22Rv1 (cell line): ENCODE measurements at regions not wholly inside any gene's neighbourhood (a gene's known extent, or its start where the extent isn't known, plus 50 kb on each side); places are given as distances from the start of the nearest gene placed in this dataset.

ENCODE experiments used
- CTCF ChIP-seq: fragments of 450-650 bp; IDR thresholded peaks from 2 replicates; pipeline ENCODE4 v1.5.1; 2017; ENCODE audit warnings: mild to moderate bottlenecking
- ZFX ChIP-seq: fragments of 450-650 bp; IDR thresholded peaks from 2 replicates; pipeline ENCODE4 v1.6.1; 2017; ENCODE audit warnings: antibody characterized with exemption, borderline replicate concordance

GRCh38 chr2:181798022-181798421 is 93.5 kb upstream of the ITPRID2 start:
- TF ChIP-seq CTCF (no peak), ZFX (no peak)
